HEK293T (cell line): ENCODE measurements at regions not wholly inside any gene's neighbourhood (a gene's known extent, or its start where the extent isn't known, plus 50 kb on each side); places are given as distances from the start of the nearest gene placed in this dataset.

ENCODE experiments used
- BHLHE40 ChIP-seq: fragments of 450-650 bp; IDR thresholded peaks from 2 replicates; pipeline ENCODE4 v1.6.1; 2016; ENCODE audit warnings: mild to moderate bottlenecking, moderate library complexity, borderline replicate concordance
- ELF4 ChIP-seq: fragments of 450-650 bp; IDR thresholded peaks from 2 replicates; pipeline ENCODE4 v1.6.1; 2017; ENCODE audit warnings: antibody characterized with exemption
- NFRKB ChIP-seq: fragments of 450-650 bp; IDR thresholded peaks from 2 replicates; pipeline ENCODE4 v1.6.1; 2016; ENCODE audit warnings: mild to moderate bottlenecking, moderate library complexity
- PKNOX1 ChIP-seq: fragments of 450-650 bp; IDR thresholded peaks from 2 replicates; pipeline ENCODE4 v1.6.1; 2016
- SP1 ChIP-seq: fragments of 450-650 bp; IDR thresholded peaks from 2 replicates; pipeline ENCODE4 v1.6.1; 2017
- SUZ12 ChIP-seq: fragments of 450-650 bp; IDR thresholded peaks from 2 replicates; pipeline ENCODE4 v1.6.1; 2016; ENCODE audit warnings: mild to moderate bottlenecking
- TARDBP ChIP-seq: fragments of 450-650 bp; IDR thresholded peaks from 2 replicates; pipeline ENCODE4 v1.6.1; 2016

- TF ChIP-seq SP1 (no peak), PKNOX1 (no peak), ELF4 (no peak), BHLHE40 (no peak), NFRKB (no peak), SUZ12 (no peak), TARDBP (no peak)
Measured at GRCh38 chr11:115819014-115819413, 314.8 kb upstream of the CADM1 start.
